Peyer's patch (tissue), 4 donors: ENCODE measurements at regions not wholly inside any gene's neighbourhood (a gene's known extent, or its start where the extent isn't known, plus 50 kb on each side); places are given as distances from the start of the nearest gene placed in this dataset.

Experiments used
- POLR2A ChIP-seq, 2 donors: fragments of 450-650 bp; IDR thresholded peaks; one replicate each; pipeline ENCODE4 v1.5.1; 2017; ENCODE audit warnings: antibody characterized with exemption in 2 of 2, mild to moderate bottlenecking in 2 of 2, moderate library complexity in 2 of 2
- TF ChIP-seq, protein P1 (sequence below), 6 experiments: fragments of 450-650 bp in 4 of 6; fragments of 200-600 bp in 2 of 6; sonication (generic) in 1 of 6; IDR thresholded peaks; one replicate each; pipeline ENCODE4 v1.5.1; 2017 to 2019; ENCODE audit warnings: antibody characterized with exemption in 6 of 6, mild to moderate bottlenecking in 3 of 6, moderate library complexity in 1 of 6

DNA sequence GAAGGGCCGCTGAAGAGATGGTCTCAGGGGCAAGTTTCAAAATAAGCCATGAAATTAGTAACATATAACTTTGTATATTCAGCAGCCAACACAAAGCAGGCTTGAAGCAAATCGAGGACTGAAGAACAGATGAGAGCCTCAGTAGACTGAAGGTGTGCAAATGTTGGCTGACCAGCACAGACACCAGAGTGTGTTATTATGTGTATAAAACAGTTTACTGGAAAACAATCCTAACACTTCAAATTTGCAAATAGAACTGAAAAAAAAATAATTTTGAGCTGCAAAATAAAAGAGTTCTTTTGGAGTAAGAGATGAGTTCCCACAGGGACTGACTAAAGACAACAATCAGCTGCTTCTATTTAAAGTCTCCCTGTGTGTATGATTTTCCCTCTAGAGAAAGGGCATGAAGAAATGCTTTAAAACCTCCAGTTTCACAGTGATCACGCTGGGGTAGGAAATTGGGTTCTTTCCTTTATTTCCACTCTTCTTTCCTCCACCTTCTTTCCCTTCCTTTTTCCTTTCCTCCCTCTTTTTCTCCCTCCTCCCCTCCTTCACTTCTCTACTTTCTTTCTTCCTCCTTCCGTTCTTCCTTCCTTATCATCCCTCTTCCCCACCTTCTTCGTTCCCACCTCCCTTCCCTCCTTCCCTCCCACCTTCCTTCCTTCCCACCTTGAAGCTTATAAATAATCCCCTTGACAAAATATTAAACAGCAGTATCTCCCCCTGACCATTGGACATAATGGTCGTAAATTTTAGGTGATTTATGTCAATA is 383.9 kb upstream of the DCN start:
- TF ChIP-seq POLR2A (IDR thresholded peaks at IDR 0.05), result no peak
- TF ChIP-seq, protein P1, sequence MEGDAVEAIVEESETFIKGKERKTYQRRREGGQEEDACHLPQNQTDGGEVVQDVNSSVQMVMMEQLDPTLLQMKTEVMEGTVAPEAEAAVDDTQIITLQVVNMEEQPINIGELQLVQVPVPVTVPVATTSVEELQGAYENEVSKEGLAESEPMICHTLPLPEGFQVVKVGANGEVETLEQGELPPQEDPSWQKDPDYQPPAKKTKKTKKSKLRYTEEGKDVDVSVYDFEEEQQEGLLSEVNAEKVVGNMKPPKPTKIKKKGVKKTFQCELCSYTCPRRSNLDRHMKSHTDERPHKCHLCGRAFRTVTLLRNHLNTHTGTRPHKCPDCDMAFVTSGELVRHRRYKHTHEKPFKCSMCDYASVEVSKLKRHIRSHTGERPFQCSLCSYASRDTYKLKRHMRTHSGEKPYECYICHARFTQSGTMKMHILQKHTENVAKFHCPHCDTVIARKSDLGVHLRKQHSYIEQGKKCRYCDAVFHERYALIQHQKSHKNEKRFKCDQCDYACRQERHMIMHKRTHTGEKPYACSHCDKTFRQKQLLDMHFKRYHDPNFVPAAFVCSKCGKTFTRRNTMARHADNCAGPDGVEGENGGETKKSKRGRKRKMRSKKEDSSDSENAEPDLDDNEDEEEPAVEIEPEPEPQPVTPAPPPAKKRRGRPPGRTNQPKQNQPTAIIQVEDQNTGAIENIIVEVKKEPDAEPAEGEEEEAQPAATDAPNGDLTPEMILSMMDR (IDR thresholded peaks at IDR 0.05), result no peak
